EL (cell line): ENCODE measurements at regions not wholly inside any gene's neighbourhood (a gene's known extent, or its start where the extent isn't known, plus 50 kb on each side); places are given as distances from the start of the nearest gene placed in this dataset.
A peak's percentile ranks its signal among the peaks of the same experiment; 100 is the strongest.

Experiments
- DNase-seq: peaks from one replicate; pipeline ENCODE4 v3.0.0-alpha.2; 2016

GRCh38 chr10:91040343-91040742 lies 119.5 kb upstream of the ANKRD1 start:
- DNase-seq: no peak

- no peak for DNase-seq
Observed at GRCh38 chr10:91042069-91042468, 121.2 kb upstream of the ANKRD1 start.

GRCh38 chr10:91043173-91043910 lies 122.5 kb upstream of the ANKRD1 start:
- peak; percentile 29 for DNase-seq

DNA sequence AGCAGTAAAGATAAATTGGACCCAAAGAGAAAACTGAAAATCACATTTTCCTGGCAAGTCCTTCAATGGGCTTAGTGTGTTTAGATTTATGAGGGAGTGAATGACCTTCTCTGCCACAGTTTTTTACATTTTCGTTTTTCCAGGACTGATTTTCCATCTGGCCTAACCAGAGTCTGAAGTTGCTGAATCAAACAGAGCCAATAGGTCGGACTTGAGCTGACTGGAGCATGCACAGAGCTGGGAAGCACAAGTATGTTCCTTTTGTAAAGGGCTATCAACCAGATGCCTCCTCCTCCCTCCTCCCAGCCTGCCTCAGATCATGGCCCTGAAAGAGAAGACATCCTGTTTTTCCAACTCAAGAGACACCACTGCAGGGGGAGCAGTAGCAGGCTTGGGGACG lies 126.0 kb upstream of the ANKRD1 start:
- DNase-seq: no peak

DNA sequence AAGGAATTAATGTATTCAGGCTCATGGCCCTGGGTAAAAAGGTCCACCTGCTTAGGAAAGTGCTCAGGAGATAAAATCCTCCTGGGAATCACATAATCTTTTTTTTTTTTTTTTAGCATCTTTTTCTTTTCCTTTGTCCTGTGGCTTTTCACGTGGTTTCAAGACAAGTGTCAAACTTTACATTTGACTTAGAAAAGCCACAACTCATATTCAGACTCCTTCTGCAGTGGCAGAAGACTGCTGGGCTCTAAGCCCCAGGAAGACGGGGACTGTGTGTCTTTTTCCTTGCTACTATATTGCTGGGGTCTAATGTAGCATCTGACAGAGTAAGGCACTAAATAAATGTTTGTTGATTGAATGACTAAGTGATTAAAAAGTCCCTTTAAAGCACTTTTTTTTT lies 127.5 kb upstream of the ANKRD1 start:
- no peak for DNase-seq

- DNase-seq: no peak
Observed at GRCh38 chr10:91049296-91049987, 128.6 kb upstream of the ANKRD1 start.

- DNase-seq: peak; percentile 6
Observed at GRCh38 chr10:91049988-91050360, 129.1 kb upstream of the ANKRD1 start.

GRCh38 chr10:91050371-91051034 lies 129.6 kb upstream of the ANKRD1 start:
- DNase-seq: no peak

- no peak for DNase-seq
Observed at GRCh38 chr10:91051829-91052228, 130.9 kb upstream of the ANKRD1 start.

GRCh38 chr10:91054325-91054724 lies 133.4 kb upstream of the ANKRD1 start:
- peak; percentile 15 for DNase-seq

DNA sequence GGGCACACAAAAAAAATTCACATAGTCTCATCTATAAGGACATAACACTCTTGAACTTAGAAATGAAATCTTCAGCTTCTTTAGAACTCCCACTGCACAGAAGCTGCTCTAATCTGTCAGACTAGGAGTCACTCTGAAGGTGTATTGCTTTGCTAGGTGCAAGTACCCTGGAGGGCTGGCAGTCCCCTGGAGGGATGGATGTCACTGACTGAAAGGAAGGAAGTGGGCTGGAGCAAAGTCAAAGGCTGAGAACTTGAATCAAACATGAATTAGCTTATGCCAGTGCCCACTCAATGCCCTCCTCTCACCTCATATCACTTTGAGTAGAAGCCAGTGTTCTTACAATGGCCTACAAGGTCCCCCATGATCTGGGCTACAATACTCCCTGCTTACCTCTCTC lies 140.3 kb upstream of the ANKRD1 start:
- no peak for DNase-seq

GRCh38 chr10:91061608-91062007 lies 140.7 kb upstream of the ANKRD1 start:
- DNase-seq: no peak

GRCh38 chr10:91062091-91062490 lies 141.2 kb upstream of the ANKRD1 start:
- DNase-seq: no peak

DNA sequence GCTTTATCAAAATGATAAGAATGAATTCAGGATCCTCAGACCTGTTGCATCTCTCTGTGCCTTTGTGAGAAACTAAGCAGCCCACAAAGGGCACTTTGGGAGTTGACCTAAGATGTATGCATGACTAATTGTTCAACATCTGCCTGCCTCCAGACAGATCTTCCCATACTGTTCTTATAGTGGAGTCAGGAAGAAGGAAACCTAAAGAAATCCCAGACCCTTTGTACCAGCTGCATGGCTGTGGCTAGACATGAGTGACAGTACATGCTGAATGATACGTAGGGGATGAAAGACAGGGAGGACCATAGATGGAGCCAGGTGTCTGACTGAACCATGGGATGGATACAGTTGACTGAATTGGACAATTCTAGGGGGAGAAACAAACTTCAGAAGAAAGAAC lies 148.7 kb upstream of the PCGF5 start:
- no peak for DNase-seq

DNA sequence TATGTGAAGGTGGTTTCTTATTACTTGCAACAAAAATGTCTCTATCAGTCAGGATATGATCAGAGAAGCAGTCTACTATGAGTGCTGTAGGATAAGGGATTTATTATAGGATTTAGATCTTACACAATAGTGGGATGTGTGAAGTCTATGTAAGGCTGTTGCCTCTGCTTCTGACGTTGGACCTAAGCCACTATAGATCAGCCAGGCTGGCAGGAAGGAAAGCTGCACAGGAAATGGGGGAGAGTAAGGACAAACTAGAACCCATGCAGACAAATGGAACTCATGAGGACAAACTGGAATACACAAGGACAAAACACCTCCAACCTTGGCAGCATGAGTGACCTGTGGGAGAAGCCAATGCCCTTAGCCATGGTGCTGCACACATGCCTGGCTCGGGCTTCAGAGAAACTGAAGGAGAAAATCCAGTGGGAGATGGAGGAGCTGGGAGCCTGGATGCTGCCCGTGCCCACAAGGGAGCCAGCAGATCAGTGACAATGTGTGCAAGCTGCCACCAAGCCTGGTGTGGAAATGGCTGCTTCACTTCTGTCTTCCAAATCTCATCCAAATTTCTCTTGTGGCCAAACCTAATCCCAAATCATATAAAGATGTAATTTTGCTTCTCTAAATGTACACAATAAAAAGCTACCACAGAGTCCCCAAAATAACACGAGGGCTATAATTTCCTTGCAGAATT lies 147.0 kb upstream of the PCGF5 start:
- no peak for DNase-seq

- DNase-seq: no peak
Observed at GRCh38 chr10:91076991-91077548, 143.4 kb upstream of the PCGF5 start.

GRCh38 chr10:91077549-91078071 lies 142.9 kb upstream of the PCGF5 start:
- peak; percentile 25 for DNase-seq

GRCh38 chr10:91080776-91081175 lies 139.7 kb upstream of the PCGF5 start:
- DNase-seq: no peak

GRCh38 chr10:91082447-91082846 lies 138.0 kb upstream of the PCGF5 start:
- no peak for DNase-seq

DNA sequence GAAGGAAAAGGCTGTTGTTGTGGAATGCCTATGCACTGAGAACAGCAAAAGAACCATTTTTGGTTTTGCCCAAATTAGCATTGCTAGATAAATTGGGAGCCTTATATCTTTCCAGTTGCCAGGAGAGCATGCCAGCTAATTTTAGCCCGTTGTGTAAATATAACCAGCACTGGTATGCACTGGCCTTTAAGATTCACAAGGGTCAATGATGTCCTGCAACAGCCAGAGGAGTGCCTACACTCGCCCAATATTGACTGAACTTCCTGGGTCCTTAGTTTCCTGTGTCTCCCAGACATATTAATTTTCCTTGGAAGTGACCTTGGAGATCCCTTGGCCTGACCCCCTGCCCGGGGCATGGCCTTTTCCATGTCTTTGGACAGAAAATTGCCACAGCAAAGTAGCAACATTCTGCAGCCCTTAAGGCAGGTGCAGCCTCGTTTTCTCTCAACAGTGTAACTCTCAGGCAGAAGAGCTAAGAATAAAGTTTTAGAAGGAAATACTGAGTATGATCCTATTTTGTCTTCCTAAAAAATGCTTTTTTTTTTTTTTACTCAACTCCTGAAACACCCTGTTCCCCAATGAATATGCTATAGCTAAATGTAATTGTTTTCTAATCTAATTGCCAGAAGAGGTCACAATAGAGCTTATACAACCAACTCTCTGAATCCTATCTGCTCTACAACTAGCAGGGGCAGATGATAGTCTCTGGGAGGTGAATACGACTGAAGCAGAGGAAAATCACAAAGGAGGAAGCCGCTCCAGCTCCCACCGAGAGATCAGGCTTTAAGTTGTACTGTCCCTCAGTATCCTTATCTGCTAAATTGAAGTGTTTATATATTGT lies 131.9 kb upstream of the PCGF5 start:
- peak; percentile 17 for DNase-seq

- DNase-seq: no peak
Observed at GRCh38 chr10:91090761-91091529, 129.5 kb upstream of the PCGF5 start.
